ENCODE measurements at regions not wholly inside any gene's neighbourhood (a gene's known extent, or its start where the extent isn't known, plus 50 kb on each side); places are given as distances from the start of the nearest gene placed in this dataset.

- TF ChIP-seq POLR2A (IDR thresholded peaks at IDR 0.05; ENCODE audit: low read depth, low read length) = no peak
- TF ChIP-seq POLR2AphosphoS5 (IDR thresholded peaks at IDR 0.05; ENCODE audit: low read depth, low read length) = no peak
- no peak for TF ChIP-seq TAF1 (IDR thresholded peaks at IDR 0.05; ENCODE audit: low read depth, low read length)
- TF ChIP-seq PAX5 (IDR thresholded peaks at IDR 0.05; ENCODE audit: insufficient read depth, low read length, severe bottlenecking) = no peak
- no peak for TF ChIP-seq POU2F2 (IDR thresholded peaks at IDR 0.05; ENCODE audit: low read depth, low read length)
- no peak for TF ChIP-seq SPI1 (IDR thresholded peaks at IDR 0.05; ENCODE audit: low read depth, low read length)
These were observed 83.0 kb upstream of the SHANK2 start for GRCh38 chr11:71335371-71335770.

Measured in GM12891 (cell line).